ENCODE measurements at regions not wholly inside any gene's neighbourhood (a gene's known extent, or its start where the extent isn't known, plus 50 kb on each side); places are given as distances from the start of the nearest gene placed in this dataset.

DNA sequence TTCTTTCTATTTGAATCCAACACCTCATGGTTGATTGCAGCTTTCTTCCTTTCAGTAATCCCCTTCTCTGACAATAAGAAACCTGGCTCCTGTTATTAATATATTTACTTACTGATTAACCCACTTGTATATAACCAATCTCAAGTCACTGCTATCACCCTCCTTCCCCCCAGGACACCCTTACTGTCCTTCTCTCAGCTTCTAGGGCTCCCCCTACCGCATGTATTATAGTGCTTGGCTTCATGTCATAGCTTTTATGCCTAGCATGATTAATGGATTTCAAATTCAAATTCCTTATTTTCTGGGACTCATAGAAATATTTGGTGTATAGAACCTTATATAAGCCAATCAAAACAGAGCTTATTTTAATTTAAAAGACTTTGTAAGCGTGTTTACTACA, 75.7 kb upstream of the BNIP2 start:
- TF ChIP-seq, protein P1, sequence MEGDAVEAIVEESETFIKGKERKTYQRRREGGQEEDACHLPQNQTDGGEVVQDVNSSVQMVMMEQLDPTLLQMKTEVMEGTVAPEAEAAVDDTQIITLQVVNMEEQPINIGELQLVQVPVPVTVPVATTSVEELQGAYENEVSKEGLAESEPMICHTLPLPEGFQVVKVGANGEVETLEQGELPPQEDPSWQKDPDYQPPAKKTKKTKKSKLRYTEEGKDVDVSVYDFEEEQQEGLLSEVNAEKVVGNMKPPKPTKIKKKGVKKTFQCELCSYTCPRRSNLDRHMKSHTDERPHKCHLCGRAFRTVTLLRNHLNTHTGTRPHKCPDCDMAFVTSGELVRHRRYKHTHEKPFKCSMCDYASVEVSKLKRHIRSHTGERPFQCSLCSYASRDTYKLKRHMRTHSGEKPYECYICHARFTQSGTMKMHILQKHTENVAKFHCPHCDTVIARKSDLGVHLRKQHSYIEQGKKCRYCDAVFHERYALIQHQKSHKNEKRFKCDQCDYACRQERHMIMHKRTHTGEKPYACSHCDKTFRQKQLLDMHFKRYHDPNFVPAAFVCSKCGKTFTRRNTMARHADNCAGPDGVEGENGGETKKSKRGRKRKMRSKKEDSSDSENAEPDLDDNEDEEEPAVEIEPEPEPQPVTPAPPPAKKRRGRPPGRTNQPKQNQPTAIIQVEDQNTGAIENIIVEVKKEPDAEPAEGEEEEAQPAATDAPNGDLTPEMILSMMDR (IDR thresholded peaks at IDR 0.05): no peak; the same call in 1 of the 2 replicates
- TF ChIP-seq TCF7L2 (IDR thresholded peaks at IDR 0.05; ENCODE audit: low read depth, low read length) (no peak), POLR2AphosphoS5 (IDR thresholded peaks at IDR 0.05; ENCODE audit: low read depth, low read length) (no peak), SIN3A (IDR thresholded peaks at IDR 0.05; ENCODE audit: borderline replicate concordance, insufficient read depth, low read depth, low read length) (no peak)
- TF ChIP-seq, protein P2, sequence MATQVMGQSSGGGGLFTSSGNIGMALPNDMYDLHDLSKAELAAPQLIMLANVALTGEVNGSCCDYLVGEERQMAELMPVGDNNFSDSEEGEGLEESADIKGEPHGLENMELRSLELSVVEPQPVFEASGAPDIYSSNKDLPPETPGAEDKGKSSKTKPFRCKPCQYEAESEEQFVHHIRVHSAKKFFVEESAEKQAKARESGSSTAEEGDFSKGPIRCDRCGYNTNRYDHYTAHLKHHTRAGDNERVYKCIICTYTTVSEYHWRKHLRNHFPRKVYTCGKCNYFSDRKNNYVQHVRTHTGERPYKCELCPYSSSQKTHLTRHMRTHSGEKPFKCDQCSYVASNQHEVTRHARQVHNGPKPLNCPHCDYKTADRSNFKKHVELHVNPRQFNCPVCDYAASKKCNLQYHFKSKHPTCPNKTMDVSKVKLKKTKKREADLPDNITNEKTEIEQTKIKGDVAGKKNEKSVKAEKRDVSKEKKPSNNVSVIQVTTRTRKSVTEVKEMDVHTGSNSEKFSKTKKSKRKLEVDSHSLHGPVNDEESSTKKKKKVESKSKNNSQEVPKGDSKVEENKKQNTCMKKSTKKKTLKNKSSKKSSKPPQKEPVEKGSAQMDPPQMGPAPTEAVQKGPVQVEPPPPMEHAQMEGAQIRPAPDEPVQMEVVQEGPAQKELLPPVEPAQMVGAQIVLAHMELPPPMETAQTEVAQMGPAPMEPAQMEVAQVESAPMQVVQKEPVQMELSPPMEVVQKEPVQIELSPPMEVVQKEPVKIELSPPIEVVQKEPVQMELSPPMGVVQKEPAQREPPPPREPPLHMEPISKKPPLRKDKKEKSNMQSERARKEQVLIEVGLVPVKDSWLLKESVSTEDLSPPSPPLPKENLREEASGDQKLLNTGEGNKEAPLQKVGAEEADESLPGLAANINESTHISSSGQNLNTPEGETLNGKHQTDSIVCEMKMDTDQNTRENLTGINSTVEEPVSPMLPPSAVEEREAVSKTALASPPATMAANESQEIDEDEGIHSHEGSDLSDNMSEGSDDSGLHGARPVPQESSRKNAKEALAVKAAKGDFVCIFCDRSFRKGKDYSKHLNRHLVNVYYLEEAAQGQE (IDR thresholded peaks at IDR 0.05; ENCODE audit: insufficient read depth in 1 of 2, low read depth in 2 of 2, low read length in 1 of 2): no peak

All from Panc1 (cell line).